Neural cell (in vitro differentiated cells): ENCODE measurements at regions not wholly inside any gene's neighbourhood (a gene's known extent, or its start where the extent isn't known, plus 50 kb on each side); places are given as distances from the start of the nearest gene placed in this dataset.

Source experiments
- EP300 ChIP-seq: fragments of 450-650 bp; conservative IDR thresholded peaks from 2 replicates; pipeline ENCODE4 v1.6.1; 2014; ENCODE audit warnings: antibody characterized with exemption, mild to moderate bottlenecking, moderate library complexity; ENCODE audit not compliant: poor library complexity, severe bottlenecking
- EZH2 ChIP-seq: fragments of 200-600, 300-800 bp; shearing (Covaris generic), sonication (generic); IDR thresholded peaks from 2 replicates; pipeline ENCODE4 v1.6.1; 2014; ENCODE audit warnings: antibody characterized with exemption, low read length, borderline replicate concordance, mild to moderate bottlenecking; ENCODE audit not compliant: insufficient read depth, poor library complexity, severe bottlenecking
- POLR2AphosphoS5 ChIP-seq: IDR thresholded peaks from 2 replicates; pipeline ENCODE4 v1.6.1; 2012
- RAD21 ChIP-seq: fragments of 450-650 bp; conservative IDR thresholded peaks from 2 replicates; pipeline ENCODE4 v1.6.1; 2014; ENCODE audit warnings: antibody characterized with exemption, mild to moderate bottlenecking, moderate library complexity
- TF ChIP-seq, protein P1 (sequence below): IDR thresholded peaks from 2 replicates; pipeline ENCODE4 v1.6.1; 2012; ENCODE audit warnings: borderline replicate concordance
- TF ChIP-seq, protein P2 (sequence below): fragments of 450-650 bp; IDR thresholded peaks from 2 replicates; pipeline ENCODE4 v1.5.1; 2014; ENCODE audit warnings: antibody characterized with exemption, mild to moderate bottlenecking, moderate library complexity; ENCODE audit not compliant: poor library complexity, severe bottlenecking

DNA sequence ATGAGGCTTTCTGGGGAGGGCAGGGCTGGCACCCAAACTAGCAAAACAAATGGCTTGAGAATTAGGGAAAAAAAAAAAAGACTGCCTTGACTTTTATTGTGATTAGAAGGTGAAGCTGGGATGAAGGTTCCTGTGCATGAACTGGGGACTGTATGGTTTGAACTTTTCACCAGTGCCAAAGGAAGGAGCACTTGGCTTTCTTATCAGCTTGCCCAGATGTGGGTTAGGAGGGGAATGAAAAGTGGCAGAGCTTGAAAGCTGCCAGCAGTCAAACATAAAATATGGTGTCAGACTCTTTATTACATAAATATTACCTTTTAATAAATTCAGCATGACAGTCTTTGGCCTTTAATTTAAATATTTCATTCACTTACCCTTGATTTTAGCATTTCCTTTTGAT is 182.5 kb downstream of the PSAT1 start:
- TF ChIP-seq, protein P1, sequence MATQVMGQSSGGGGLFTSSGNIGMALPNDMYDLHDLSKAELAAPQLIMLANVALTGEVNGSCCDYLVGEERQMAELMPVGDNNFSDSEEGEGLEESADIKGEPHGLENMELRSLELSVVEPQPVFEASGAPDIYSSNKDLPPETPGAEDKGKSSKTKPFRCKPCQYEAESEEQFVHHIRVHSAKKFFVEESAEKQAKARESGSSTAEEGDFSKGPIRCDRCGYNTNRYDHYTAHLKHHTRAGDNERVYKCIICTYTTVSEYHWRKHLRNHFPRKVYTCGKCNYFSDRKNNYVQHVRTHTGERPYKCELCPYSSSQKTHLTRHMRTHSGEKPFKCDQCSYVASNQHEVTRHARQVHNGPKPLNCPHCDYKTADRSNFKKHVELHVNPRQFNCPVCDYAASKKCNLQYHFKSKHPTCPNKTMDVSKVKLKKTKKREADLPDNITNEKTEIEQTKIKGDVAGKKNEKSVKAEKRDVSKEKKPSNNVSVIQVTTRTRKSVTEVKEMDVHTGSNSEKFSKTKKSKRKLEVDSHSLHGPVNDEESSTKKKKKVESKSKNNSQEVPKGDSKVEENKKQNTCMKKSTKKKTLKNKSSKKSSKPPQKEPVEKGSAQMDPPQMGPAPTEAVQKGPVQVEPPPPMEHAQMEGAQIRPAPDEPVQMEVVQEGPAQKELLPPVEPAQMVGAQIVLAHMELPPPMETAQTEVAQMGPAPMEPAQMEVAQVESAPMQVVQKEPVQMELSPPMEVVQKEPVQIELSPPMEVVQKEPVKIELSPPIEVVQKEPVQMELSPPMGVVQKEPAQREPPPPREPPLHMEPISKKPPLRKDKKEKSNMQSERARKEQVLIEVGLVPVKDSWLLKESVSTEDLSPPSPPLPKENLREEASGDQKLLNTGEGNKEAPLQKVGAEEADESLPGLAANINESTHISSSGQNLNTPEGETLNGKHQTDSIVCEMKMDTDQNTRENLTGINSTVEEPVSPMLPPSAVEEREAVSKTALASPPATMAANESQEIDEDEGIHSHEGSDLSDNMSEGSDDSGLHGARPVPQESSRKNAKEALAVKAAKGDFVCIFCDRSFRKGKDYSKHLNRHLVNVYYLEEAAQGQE, result no peak
- no peak for TF ChIP-seq RAD21
- TF ChIP-seq, protein P2, sequence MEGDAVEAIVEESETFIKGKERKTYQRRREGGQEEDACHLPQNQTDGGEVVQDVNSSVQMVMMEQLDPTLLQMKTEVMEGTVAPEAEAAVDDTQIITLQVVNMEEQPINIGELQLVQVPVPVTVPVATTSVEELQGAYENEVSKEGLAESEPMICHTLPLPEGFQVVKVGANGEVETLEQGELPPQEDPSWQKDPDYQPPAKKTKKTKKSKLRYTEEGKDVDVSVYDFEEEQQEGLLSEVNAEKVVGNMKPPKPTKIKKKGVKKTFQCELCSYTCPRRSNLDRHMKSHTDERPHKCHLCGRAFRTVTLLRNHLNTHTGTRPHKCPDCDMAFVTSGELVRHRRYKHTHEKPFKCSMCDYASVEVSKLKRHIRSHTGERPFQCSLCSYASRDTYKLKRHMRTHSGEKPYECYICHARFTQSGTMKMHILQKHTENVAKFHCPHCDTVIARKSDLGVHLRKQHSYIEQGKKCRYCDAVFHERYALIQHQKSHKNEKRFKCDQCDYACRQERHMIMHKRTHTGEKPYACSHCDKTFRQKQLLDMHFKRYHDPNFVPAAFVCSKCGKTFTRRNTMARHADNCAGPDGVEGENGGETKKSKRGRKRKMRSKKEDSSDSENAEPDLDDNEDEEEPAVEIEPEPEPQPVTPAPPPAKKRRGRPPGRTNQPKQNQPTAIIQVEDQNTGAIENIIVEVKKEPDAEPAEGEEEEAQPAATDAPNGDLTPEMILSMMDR, result no peak
- TF ChIP-seq POLR2AphosphoS5, result no peak
- no peak for TF ChIP-seq EP300
- TF ChIP-seq EZH2, result no peak
